WTC11 (cell line): ENCODE measurements at regions not wholly inside any gene's neighbourhood (a gene's known extent, or its start where the extent isn't known, plus 50 kb on each side); places are given as distances from the start of the nearest gene placed in this dataset.

Source experiments
- ATAC-seq: fragments of 200-7000 bp; cut with Tn5 transposase; 2 replicates; pipeline ENCODE4 v1.10.0; 2021; ENCODE audit warnings: mild to moderate bottlenecking, moderate library complexity
- CTCF ChIA-PET: fragments of 300-600 bp; sonication (Branson Sonifier 250); formaldehyde crosslinking; loops from one replicate; lab custom pipeline; 2021; ENCODE audit warnings: antibody characterized with exemption; lab: Charles Lee
- POLR2A ChIA-PET: fragments of 350-600 bp; sonication (Branson Sonifier 250); formaldehyde crosslinking; loops from one replicate; lab custom pipeline; 2021; ENCODE audit warnings: antibody characterized with exemption; lab: Charles Lee
- DNase-seq: peaks from one replicate; pipeline ENCODE4 v3.0.0; 2021; ENCODE audit warnings: low spot score
- H3K27ac Mint-ChIP-seq: 2 replicates; pipeline ENCODE4 v1.8.0; 2021; ENCODE audit warnings: mixed read lengths
- H3K27me3 Mint-ChIP-seq: 2 replicates; pipeline ENCODE4 v1.8.0; 2021; ENCODE audit warnings: low read depth, mild to moderate bottlenecking, moderate library complexity, mixed read lengths
- H3K36me3 Mint-ChIP-seq: 2 replicates; pipeline ENCODE4 v1.8.0; 2021; ENCODE audit warnings: mixed read lengths
- H3K4me1 Mint-ChIP-seq: 2 replicates; pipeline ENCODE4 v1.8.0; 2022; ENCODE audit warnings: mixed read lengths
- H3K4me3 Mint-ChIP-seq: 2 replicates; pipeline ENCODE4 v1.8.0; 2021; ENCODE audit warnings: mild to moderate bottlenecking, moderate library complexity, mixed read lengths
- H3K9me3 Mint-ChIP-seq: 2 replicates; pipeline ENCODE4 v1.8.0; 2021; ENCODE audit warnings: mixed read lengths
- CBFB ChIP-seq: sonication (generic); formaldehyde crosslinking; IDR thresholded peaks from 2 replicates; pipeline ENCODE4 v1.8.1; 2022; ENCODE audit warnings: mild to moderate bottlenecking, low read depth, missing genetic modification reagents
- CREB1 ChIP-seq: sonication (generic); formaldehyde crosslinking; IDR thresholded peaks from 2 replicates; pipeline ENCODE4 v1.8.0; 2023; ENCODE audit warnings: mild to moderate bottlenecking, missing genetic modification reagents
- CTCF ChIP-seq: fragments of 200-600 bp; IDR thresholded peaks from 2 replicates; pipeline ENCODE4 v1.8.0; 2022; ENCODE audit warnings: antibody characterized with exemption
- FOXP1 ChIP-seq: sonication (generic); formaldehyde crosslinking; IDR thresholded peaks from 2 replicates; pipeline ENCODE4 v1.8.0; 2022; ENCODE audit warnings: missing genetic modification reagents, mild to moderate bottlenecking, moderate library complexity, borderline replicate concordance
- GTF2I ChIP-seq: fragments of 250-450 bp; sonication (Bioruptor Pico); conservative IDR thresholded peaks from 2 replicates; pipeline ENCODE4 v1.4.0; 2021; ENCODE audit warnings: mild to moderate bottlenecking
- IRF2 ChIP-seq: sonication (generic); formaldehyde crosslinking; IDR thresholded peaks from 2 replicates; pipeline ENCODE4 v1.8.0; 2022; ENCODE audit warnings: low read depth, missing genetic modification reagents, borderline replicate concordance
- JAZF1 ChIP-seq: fragments of 250-450 bp; sonication (Bioruptor Pico); IDR thresholded peaks from 2 replicates; pipeline ENCODE4 v1.9.0; 2021; ENCODE audit warnings: moderate library complexity, mild to moderate bottlenecking, inconsistent platforms
- JUN ChIP-seq: sonication (generic); formaldehyde crosslinking; IDR thresholded peaks from 2 replicates; pipeline ENCODE4 v1.8.0; 2023; ENCODE audit warnings: mild to moderate bottlenecking, missing genetic modification reagents
- KAT7 ChIP-seq: sonication (generic); formaldehyde crosslinking; IDR thresholded peaks from 2 replicates; pipeline ENCODE4 v1.8.1; 2023; ENCODE audit warnings: missing genetic modification reagents, mild to moderate bottlenecking, borderline replicate concordance
- MAX ChIP-seq: sonication (generic); formaldehyde crosslinking; IDR thresholded peaks from 2 replicates; pipeline ENCODE4 v1.8.0; 2022; ENCODE audit warnings: mild to moderate bottlenecking, missing genetic modification reagents
- NR1H2 ChIP-seq: sonication (generic); formaldehyde crosslinking; IDR thresholded peaks from 2 replicates; pipeline ENCODE4 v1.9.0; 2021; ENCODE audit warnings: mild to moderate bottlenecking, moderate library complexity, missing genetic modification reagents
- NR2C2 ChIP-seq: sonication (generic); formaldehyde crosslinking; IDR thresholded peaks from 2 replicates; pipeline ENCODE4 v1.8.0; 2022; ENCODE audit warnings: mild to moderate bottlenecking, missing genetic modification reagents
- RORB ChIP-seq: fragments of 250-450 bp; sonication (Bioruptor Pico); IDR thresholded peaks from 2 replicates; pipeline ENCODE4 v1.9.0; 2021; ENCODE audit warnings: mild to moderate bottlenecking
- SMAD4 ChIP-seq: sonication (generic); formaldehyde crosslinking; IDR thresholded peaks from 2 replicates; pipeline ENCODE4 v1.8.0; 2022; ENCODE audit warnings: mild to moderate bottlenecking, missing genetic modification reagents
- USF1 ChIP-seq: sonication (generic); formaldehyde crosslinking; IDR thresholded peaks from 2 replicates; pipeline ENCODE4 v1.8.0; 2022; ENCODE audit warnings: mild to moderate bottlenecking, missing genetic modification reagents
- ZNF232 ChIP-seq: sonication (generic); formaldehyde crosslinking; IDR thresholded peaks from 2 replicates; pipeline ENCODE4 v1.8.0; 2022; ENCODE audit warnings: mild to moderate bottlenecking, missing genetic modification reagents
- ZNF416 ChIP-seq: fragments of 250-450 bp; sonication (Bioruptor Pico); IDR thresholded peaks from 2 replicates; pipeline ENCODE4 v1.9.0; 2021; ENCODE audit warnings: mild to moderate bottlenecking, inconsistent platforms
- ZNF423 ChIP-seq: fragments of 250-450 bp; sonication (Bioruptor Pico); IDR thresholded peaks from 2 replicates; pipeline ENCODE4 v2.1.2; 2022; ENCODE audit warnings: mild to moderate bottlenecking, moderate library complexity
- ZNF425 ChIP-seq: fragments of 250-450 bp; sonication (Bioruptor Pico); conservative IDR thresholded peaks from 2 replicates; pipeline ENCODE4 v1.9.0; 2021; ENCODE audit warnings: mild to moderate bottlenecking
- ZNF512 ChIP-seq: sonication (generic); formaldehyde crosslinking; IDR thresholded peaks from 2 replicates; pipeline ENCODE4 v1.8.1; 2022; ENCODE audit warnings: missing genetic modification reagents, borderline replicate concordance
- TF ChIP-seq, protein P1 (sequence below): sonication (generic); formaldehyde crosslinking; IDR thresholded peaks from 2 replicates; pipeline ENCODE4 v1.8.1; 2022; ENCODE audit warnings: low read depth, mild to moderate bottlenecking, moderate library complexity, missing genetic modification reagents, borderline replicate concordance

DNA sequence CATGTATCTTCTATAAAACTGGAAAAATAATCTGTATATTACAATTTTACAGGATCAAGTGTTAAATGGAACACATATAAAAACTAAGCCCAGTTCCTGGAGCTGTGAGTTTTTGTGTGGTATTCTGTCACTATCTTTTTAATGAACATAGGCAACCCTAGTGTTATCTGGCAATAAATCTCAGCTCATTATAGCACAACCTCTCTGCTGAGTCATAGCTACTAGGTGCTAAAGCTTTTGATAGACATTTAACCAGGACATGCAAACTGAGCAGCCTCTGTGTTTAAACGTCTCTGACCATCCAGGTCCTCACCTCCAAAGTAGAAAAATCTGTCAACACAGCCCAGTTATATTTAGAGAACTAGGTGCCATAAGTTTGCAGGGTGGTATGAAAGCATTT lies 91.0 kb upstream of the CARD18 start:
- H3K4me1 Mint-ChIP-seq = no peaks in the 10 kb centered on the region
- H3K9me3 Mint-ChIP-seq = no peaks in the 10 kb centered on the region
- ATAC-seq (no peak), DNase-seq (no peak)
- ChIA-PET POLR2A (no interaction called here), CTCF (no interaction called here)
- H3K4me3 Mint-ChIP-seq = no peak overlapping the region
- H3K27ac Mint-ChIP-seq = no peak overlapping the region
- no peaks in the 10 kb centered on the region for H3K27me3 Mint-ChIP-seq
- TF ChIP-seq ZNF416 (CRISPR knock-in tag) (no peak), SMAD4 (CRISPR knock-in tag) (no peak), ZNF425 (no peak), USF1 (CRISPR knock-in tag) (no peak), KAT7 (CRISPR knock-in tag) (no peak), ZNF423 (CRISPR knock-in tag) (no peak), NR1H2 (no peak), IRF2 (CRISPR knock-in tag) (no peak), NR2C2 (CRISPR knock-in tag) (no peak), ZNF512 (CRISPR knock-in tag) (no peak), CREB1 (no peak), CTCF (no peak), JUN (CRISPR knock-in tag) (no peak), FOXP1 (no peak), CBFB (CRISPR knock-in tag) (no peak), RORB (CRISPR knock-in tag) (no peak)
- H3K36me3 Mint-ChIP-seq = no peaks in the 10 kb centered on the region

DNA sequence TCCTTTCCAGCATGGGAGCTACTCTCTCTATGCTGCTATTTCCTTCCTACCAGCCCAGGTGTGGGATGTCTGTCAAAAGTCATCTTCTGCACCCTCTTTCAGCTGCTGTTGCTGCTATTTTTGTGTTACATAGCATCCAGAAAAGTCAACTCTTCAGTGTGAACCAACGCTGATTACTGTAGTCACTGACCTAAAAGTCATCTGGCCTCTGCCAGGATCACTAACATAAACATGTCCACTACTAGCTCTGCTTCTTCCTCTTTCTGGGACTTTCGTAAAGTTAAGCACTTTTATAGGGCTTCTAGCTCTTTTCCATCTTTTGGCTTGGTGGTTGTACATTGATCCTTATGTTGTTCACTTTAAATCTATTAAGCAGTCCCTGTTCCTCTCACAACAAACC lies 90.2 kb upstream of the CARD18 start:
- no peaks in the 10 kb centered on the region for H3K27me3 Mint-ChIP-seq
- no peak overlapping the region for H3K27ac Mint-ChIP-seq
- H3K4me3 Mint-ChIP-seq = no peak overlapping the region
- CTCF ChIA-PET = no interaction called here
- H3K36me3 Mint-ChIP-seq = no peaks in the 10 kb centered on the region
- H3K4me1 Mint-ChIP-seq = no peaks in the 10 kb centered on the region
- TF ChIP-seq, protein P1, sequence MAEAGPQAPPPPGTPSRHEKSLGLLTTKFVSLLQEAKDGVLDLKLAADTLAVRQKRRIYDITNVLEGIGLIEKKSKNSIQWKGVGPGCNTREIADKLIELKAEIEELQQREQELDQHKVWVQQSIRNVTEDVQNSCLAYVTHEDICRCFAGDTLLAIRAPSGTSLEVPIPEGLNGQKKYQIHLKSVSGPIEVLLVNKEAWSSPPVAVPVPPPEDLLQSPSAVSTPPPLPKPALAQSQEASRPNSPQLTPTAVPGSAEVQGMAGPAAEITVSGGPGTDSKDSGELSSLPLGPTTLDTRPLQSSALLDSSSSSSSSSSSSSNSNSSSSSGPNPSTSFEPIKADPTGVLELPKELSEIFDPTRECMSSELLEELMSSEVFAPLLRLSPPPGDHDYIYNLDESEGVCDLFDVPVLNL (CRISPR knock-in tag) = no peak
- TF ChIP-seq SMAD4 (CRISPR knock-in tag) (no peak), JAZF1 (CRISPR knock-in tag) (no peak), GTF2I (CRISPR knock-in tag) (no peak), ZNF232 (CRISPR knock-in tag) (no peak), MAX (no peak)
- POLR2A ChIA-PET = no interaction called here
- ATAC-seq (no peak), DNase-seq (no peak)
- H3K9me3 Mint-ChIP-seq = no peaks in the 10 kb centered on the region
